H1 (cell line): ENCODE measurements at regions not wholly inside any gene's neighbourhood (a gene's known extent, or its start where the extent isn't known, plus 50 kb on each side); places are given as distances from the start of the nearest gene placed in this dataset.

ENCODE experiments used
- CTCF ChIA-PET: fragments of 300-600 bp; sonication (Branson Sonifier 250); formaldehyde crosslinking; loops from one replicate; lab custom pipeline; 2021; ENCODE audit not compliant: partially characterized antibody; lab: Charles Lee
- POLR2A ChIA-PET: fragments of 300-600 bp; sonication (Branson Sonifier 250); formaldehyde crosslinking; loops from one replicate; lab custom pipeline; 2021; ENCODE audit warnings: inconsistent platforms; ENCODE audit not compliant: partially characterized antibody; lab: Charles Lee
- DNase-seq, 2 experiments: peaks; one replicate each; pipeline versions ENCODE4 v3.0.0 to v3.0.0-alpha.2; 2010 to 2022; ENCODE audit warnings: low spot score in 2 of 2, low read depth in 1 of 2, mixed read lengths in 1 of 2
- FAIRE-seq: peaks from 2 replicates; lab custom pipeline; 2011; peaks lifted over from hg19 to GRCh38; lab: Jason Lieb, UNC
- H2AFZ ChIP-seq: 2 replicates; pipeline ENCODE4 v1.8.1; 2012; ENCODE audit warnings: low read length, inconsistent platforms
- H2AK5ac ChIP-seq: 2 replicates; pipeline ENCODE4 v1.6.1; 2013; ENCODE audit warnings: low read depth, low read length
- H2BK120ac ChIP-seq: replicated peaks from 2 replicates; pipeline ENCODE3; 2013; ENCODE audit warnings: low read depth, low read length, inconsistent platforms
- H2BK12ac ChIP-seq: 2 replicates; pipeline ENCODE4 v1.6.1; 2013; ENCODE audit warnings: low read depth, low read length
- H2BK15ac ChIP-seq: 2 replicates; pipeline ENCODE4 v1.6.1; 2013; ENCODE audit warnings: low read length
- H2BK20ac ChIP-seq: 2 replicates; pipeline ENCODE4 v1.6.1; 2013; ENCODE audit warnings: low read length
- H2BK5ac ChIP-seq: 2 replicates; pipeline ENCODE4 v1.6.1; 2013; ENCODE audit warnings: low read depth, low read length
- H3K14ac ChIP-seq: 2 replicates; pipeline ENCODE4 v1.6.1; 2013; ENCODE audit warnings: inconsistent platforms; ENCODE audit not compliant: insufficient read length
- H3K18ac ChIP-seq: 2 replicates; pipeline ENCODE4 v1.6.1; 2013; ENCODE audit warnings: low read length; ENCODE audit errors: extremely low read depth
- H3K23ac ChIP-seq: 2 replicates; pipeline ENCODE4 v1.6.1; 2013; ENCODE audit warnings: inconsistent platforms; ENCODE audit not compliant: insufficient read length
- H3K23me2 ChIP-seq: 2 replicates; pipeline ENCODE4 v1.6.1; 2013; ENCODE audit warnings: low read depth, low read length
- H3K27ac ChIP-seq: 2 replicates; pipeline ENCODE4 v1.6.1; 2011; ENCODE audit warnings: low read depth, low read length, inconsistent platforms
- H3K27me3 ChIP-seq, 4 experiments: replicated peaks in 1 of 4; 1 replicate in 1 of 4; 2 replicates in 3 of 4; pipeline versions ENCODE4 v1.6.1 to v1.8.1; 2011 to 2013; ENCODE audit warnings: low read length in 3 of 4, mild to moderate bottlenecking in 3 of 4, inconsistent platforms in 2 of 4, mixed read lengths in 2 of 4, moderate library complexity in 1 of 4; ENCODE audit not compliant: control insufficient read depth in 3 of 4, insufficient read depth in 3 of 4; ENCODE audit errors: extremely low read depth in 1 of 4
- H3K36me3 ChIP-seq, 4 experiments: 2 replicates each; pipeline versions ENCODE4 v1.6.1 to v1.8.1; 2011 to 2013; ENCODE audit warnings: mild to moderate bottlenecking in 4 of 4, low read length in 3 of 4, moderate library complexity in 2 of 4, control low read depth in 1 of 4, inconsistent platforms in 1 of 4; ENCODE audit not compliant: insufficient read depth in 4 of 4, control insufficient read depth in 2 of 4
- H3K4ac ChIP-seq: replicated peaks from 2 replicates; pipeline ENCODE3; 2013; ENCODE audit warnings: low read length, low read depth, mixed read lengths, inconsistent platforms; ENCODE audit not compliant: insufficient read length
- H3K4me1 ChIP-seq, 4 experiments: replicated peaks in 1 of 4; 1 replicate in 1 of 4; 2 replicates in 3 of 4; pipeline versions ENCODE4 v1.6.1 to v1.8.1; 2011 to 2013; ENCODE audit warnings: low read length in 3 of 4, inconsistent platforms in 2 of 4, mixed read lengths in 1 of 4; ENCODE audit not compliant: insufficient read depth in 4 of 4, control insufficient read depth in 3 of 4
- H3K4me2 ChIP-seq, 2 experiments: 2 replicates each; pipeline versions ENCODE4 v1.6.1 to v1.8.1; 2011 to 2013; ENCODE audit warnings: low read depth in 2 of 2, low read length in 2 of 2, control low read depth in 1 of 2, inconsistent platforms in 1 of 2, mild to moderate bottlenecking in 1 of 2; ENCODE audit not compliant: insufficient read depth in 1 of 2
- H3K4me3 ChIP-seq, 4 experiments: fragments of 200-600, 300-600 bp in 1 of 4; sonication (generic), shearing (Covaris generic), sonication (Bioruptor Twin) in 1 of 4; 2 replicates each; pipeline versions ENCODE4 v1.5.1 to v1.8.1; 2011 to 2016; ENCODE audit warnings: low read length in 4 of 4, low read depth in 3 of 4, control low read depth in 2 of 4, inconsistent platforms in 2 of 4, mild to moderate bottlenecking in 2 of 4, mixed read lengths in 1 of 4, moderate library complexity in 1 of 4; ENCODE audit not compliant: insufficient read depth in 2 of 4; ENCODE audit errors: extremely low read depth in 1 of 4
- H3K56ac ChIP-seq: replicated peaks from 2 replicates; pipeline ENCODE3; 2013; ENCODE audit warnings: low read depth, mild to moderate bottlenecking, mixed read lengths, low read length, inconsistent platforms; ENCODE audit not compliant: insufficient read length
- H3K79me1 ChIP-seq: 2 replicates; pipeline ENCODE4 v1.6.1; 2013; ENCODE audit warnings: low read depth, low read length, control low read depth
- H3K79me2 ChIP-seq, 2 experiments: 2 replicates each; pipeline versions ENCODE4 v1.6.1 to v1.8.1; 2012 to 2013; ENCODE audit warnings: low read length in 2 of 2, mild to moderate bottlenecking in 2 of 2, inconsistent platforms in 1 of 2; ENCODE audit not compliant: insufficient read depth in 2 of 2, control insufficient read depth in 1 of 2
- H3K9ac ChIP-seq, 4 experiments: replicated peaks in 1 of 4; 1 replicate in 1 of 4; 2 replicates in 3 of 4; pipeline versions ENCODE4 v1.6.1 to v1.8.1; 2011 to 2013; ENCODE audit warnings: low read depth in 3 of 4, low read length in 3 of 4, control low read depth in 2 of 4, mild to moderate bottlenecking in 2 of 4, moderate library complexity in 2 of 4, inconsistent platforms in 1 of 4; ENCODE audit errors: extremely low read depth in 1 of 4
- H3K9me3 ChIP-seq, 2 experiments: 2 replicates each; pipeline versions ENCODE4 v1.6.1 to v1.8.1; 2012 to 2013; ENCODE audit warnings: mild to moderate bottlenecking in 2 of 2, moderate library complexity in 2 of 2, control low read depth in 1 of 2, inconsistent platforms in 1 of 2, low read depth in 1 of 2, low read length in 1 of 2, mixed read lengths in 1 of 2; ENCODE audit not compliant: insufficient read depth in 2 of 2
- H4K20me1 ChIP-seq, 2 experiments: replicated peaks in 1 of 2; 2 replicates each; pipeline versions ENCODE3 to v1.8.1; 2011 to 2013; ENCODE audit warnings: inconsistent platforms in 2 of 2, low read length in 2 of 2, mild to moderate bottlenecking in 1 of 2; ENCODE audit not compliant: insufficient read depth in 2 of 2, control insufficient read depth in 1 of 2
- H4K5ac ChIP-seq: 2 replicates; pipeline ENCODE4 v1.6.1; 2013; ENCODE audit warnings: low read length, low read depth, mixed read lengths, inconsistent platforms; ENCODE audit not compliant: insufficient read length
- H4K8ac ChIP-seq: 2 replicates; pipeline ENCODE4 v1.8.0; 2013; ENCODE audit warnings: mild to moderate bottlenecking, moderate library complexity, low read length, inconsistent platforms; ENCODE audit not compliant: insufficient read depth; ENCODE audit errors: extremely low read depth
- H4K91ac ChIP-seq: replicated peaks from 2 replicates; pipeline ENCODE3; 2013; ENCODE audit warnings: low read length, mixed read lengths, inconsistent platforms; ENCODE audit not compliant: insufficient read length
- HDAC6 ChIP-seq: IDR thresholded peaks from one replicate; pipeline ENCODE4 v1.7.1; 2012; ENCODE audit warnings: low read depth, mild to moderate bottlenecking, inconsistent platforms, low read length, moderate library complexity
- WGBS, 2 experiments: shearing (Covaris generic) in 1 of 2; methylation state at CpG; one replicate each; pipeline versions ENCODE4 v1.1.6 to v1.1.7; 2013 to 2015; ENCODE audit warnings: low lambda C conversion rate in 2 of 2, mixed read lengths in 2 of 2, inconsistent platforms in 1 of 2, low coverage in 1 of 2, missing lambda C conversion rate in 1 of 2; ENCODE audit not compliant: insufficient replicate concordance in 2 of 2, insufficient coverage in 1 of 2, insufficient read length in 1 of 2; ENCODE audit errors: extremely low coverage in 1 of 2, missing lambda C conversion rate in 1 of 2; 5-methylcytosine and 5-hydroxymethylcytosine counted together
- TF ChIP-seq, protein P1 (sequence below): IDR thresholded peaks from 2 replicates; pipeline ENCODE4 v1.6.1; 2012; ENCODE audit warnings: inconsistent platforms

DNA sequence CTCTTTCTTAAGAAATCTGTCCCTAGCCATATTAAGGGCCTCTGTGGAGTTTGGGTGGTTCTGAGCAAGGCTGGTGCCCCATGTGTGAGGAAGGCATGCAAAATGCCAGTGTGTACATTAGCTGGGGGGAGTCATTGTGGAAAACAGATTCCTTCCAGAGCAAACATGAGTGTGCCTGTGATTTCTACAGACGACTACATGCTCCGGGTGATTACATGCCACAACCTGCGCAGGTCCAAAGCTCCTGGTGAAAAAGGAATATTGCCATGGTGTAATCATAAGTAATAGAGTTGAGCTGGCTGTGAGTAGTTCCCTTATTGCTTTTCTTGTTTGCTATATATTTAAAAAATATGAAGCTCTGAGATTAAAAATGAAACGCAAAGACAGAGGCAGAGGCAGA lies 102.1 kb downstream of the ACER2 start:
- H2BK12ac ChIP-seq, result no peak overlapping the region
- no peaks in the 10 kb centered on the region for H3K79me1 ChIP-seq
- H3K4me3 ChIP-seq, result no peak overlapping the region
- TF ChIP-seq HDAC6, result no peak
- TF ChIP-seq, protein P1, sequence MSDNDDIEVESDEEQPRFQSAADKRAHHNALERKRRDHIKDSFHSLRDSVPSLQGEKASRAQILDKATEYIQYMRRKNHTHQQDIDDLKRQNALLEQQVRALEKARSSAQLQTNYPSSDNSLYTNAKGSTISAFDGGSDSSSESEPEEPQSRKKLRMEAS, result no peak
- TF ChIP-seq, all 59 proteins: peak for 0
- no peak overlapping the region for H2BK15ac ChIP-seq
- peaks cover 0 to 1% (median 0%) of the 10 kb centered on the region in 4 experiments; a peak in 1 of 7 replicates for H3K27me3 ChIP-seq
- CTCF ChIA-PET, result interaction anchor here (0.5 to 1.5 kb wide), 7 partner anchors 13 to 719 kb away, joined by 3 to 8 read pairs (median 4); no protein-coding TSS in a partner anchor
- no peak overlapping the region for H2BK20ac ChIP-seq
- H3K56ac ChIP-seq, result no peak overlapping the region
- no peak overlapping the region for H3K4me2 ChIP-seq
- no peak for DNase-seq
- H3K9me3 ChIP-seq, result no peaks in the 10 kb centered on the region
- H3K79me2 ChIP-seq, result no peaks in the 10 kb centered on the region
- no peak overlapping the region for H4K8ac ChIP-seq
- no peaks in the 10 kb centered on the region for H4K20me1 ChIP-seq
- no peaks in the 10 kb centered on the region for H3K36me3 ChIP-seq
- H3K14ac ChIP-seq, result no peak overlapping the region
- no peaks in the 10 kb centered on the region for H3K23me2 ChIP-seq
- no peak overlapping the region for H4K91ac ChIP-seq
- H3K27ac ChIP-seq, result no peak overlapping the region
- no peak overlapping the region for H2BK120ac ChIP-seq
- H4K5ac ChIP-seq, result no peak overlapping the region
- no peak overlapping the region for H2AFZ ChIP-seq
- no peak overlapping the region for H3K9ac ChIP-seq
- H2AK5ac ChIP-seq, result no peak overlapping the region
- POLR2A ChIA-PET, result no interaction called here
- FAIRE-seq, result no peak
- no peak overlapping the region for H3K23ac ChIP-seq
- H3K18ac ChIP-seq, result no peak overlapping the region
- no peak overlapping the region for H3K4ac ChIP-seq
- whole genome bisulfite sequencing, 2 experiments, result 85% methylated on average over 4 of the region's 4 CpGs; no CpG with 5 or more reads in 1 of the 2 experiments
- no peaks in the 10 kb centered on the region; a peak in 1 of 7 replicates for H3K4me1 ChIP-seq
- H2BK5ac ChIP-seq, result no peak overlapping the region
